Activated CD8-positive, alpha-beta memory T cell treated with anti-CD3 and anti-CD28 coated beads for 1 hour (primary cell): ENCODE measurements at regions not wholly inside any gene's neighbourhood (a gene's known extent, or its start where the extent isn't known, plus 50 kb on each side); places are given as distances from the start of the nearest gene placed in this dataset.

Source experiments
- DNase-seq, 2 donors: peaks; one replicate each; pipeline ENCODE4 v3.0.0-alpha.2; 2020; ENCODE audit warnings: low read depth in 1 of 2; ENCODE audit errors: extremely low read depth in 1 of 2

DNA sequence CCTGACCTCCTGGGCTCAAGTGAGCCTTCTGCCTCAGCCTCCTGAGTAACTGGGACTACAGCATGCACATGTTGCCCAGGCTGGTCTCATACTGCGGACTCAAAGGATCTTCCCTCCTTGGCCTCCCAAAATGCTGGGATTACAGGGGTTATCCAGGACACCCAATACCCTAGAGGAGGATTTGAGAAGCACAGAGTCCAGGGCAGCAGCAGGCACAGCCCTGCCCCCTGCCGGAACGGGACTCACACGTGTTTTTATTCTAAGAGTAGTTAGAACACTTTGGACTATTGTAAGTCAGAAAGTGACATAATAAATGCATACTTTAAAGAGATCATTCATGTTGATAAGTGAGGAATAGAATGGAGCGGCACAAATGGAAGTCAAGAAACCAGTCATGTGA lies 80.2 kb downstream of the C6orf118 start:
- DNase-seq: no peak

DNA sequence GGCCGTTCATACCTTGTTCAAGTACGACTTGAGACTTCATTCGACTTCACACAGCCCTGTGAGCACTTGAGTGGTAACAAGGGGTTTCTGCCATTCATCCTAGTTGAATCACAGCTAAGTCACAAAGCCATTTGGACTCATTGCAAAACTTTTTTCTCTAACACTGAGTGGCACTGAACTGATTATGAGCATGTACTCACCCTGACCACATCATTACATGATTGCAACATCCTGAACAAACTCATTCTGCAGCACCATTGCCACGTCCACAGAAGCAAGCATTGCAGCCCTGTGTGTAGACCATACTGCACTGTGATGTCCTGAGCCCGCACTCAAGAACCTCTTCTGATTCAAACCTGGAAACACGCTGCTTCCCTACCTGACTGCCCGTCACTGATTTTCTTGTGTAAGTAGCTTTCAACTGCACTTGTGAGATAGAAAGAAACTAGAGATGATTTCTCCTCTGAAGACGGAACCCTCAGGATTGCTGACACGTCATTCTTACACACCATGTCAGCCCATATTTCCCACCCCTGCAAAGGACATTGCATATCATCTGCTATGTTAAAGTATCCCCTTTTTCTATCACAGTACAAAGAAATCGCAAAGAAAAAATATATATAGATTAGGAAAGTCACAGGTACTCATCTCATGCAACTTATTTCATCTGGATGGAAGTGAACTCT lies 81.6 kb downstream of the C6orf118 start:
- DNase-seq: no peak

- no peak for DNase-seq
Measured at GRCh38 chr6:165223736-165224135, 85.7 kb downstream of the C6orf118 start.

GRCh38 chr6:165223101-165223500 lies 86.3 kb downstream of the C6orf118 start:
- DNase-seq: no peak

DNA sequence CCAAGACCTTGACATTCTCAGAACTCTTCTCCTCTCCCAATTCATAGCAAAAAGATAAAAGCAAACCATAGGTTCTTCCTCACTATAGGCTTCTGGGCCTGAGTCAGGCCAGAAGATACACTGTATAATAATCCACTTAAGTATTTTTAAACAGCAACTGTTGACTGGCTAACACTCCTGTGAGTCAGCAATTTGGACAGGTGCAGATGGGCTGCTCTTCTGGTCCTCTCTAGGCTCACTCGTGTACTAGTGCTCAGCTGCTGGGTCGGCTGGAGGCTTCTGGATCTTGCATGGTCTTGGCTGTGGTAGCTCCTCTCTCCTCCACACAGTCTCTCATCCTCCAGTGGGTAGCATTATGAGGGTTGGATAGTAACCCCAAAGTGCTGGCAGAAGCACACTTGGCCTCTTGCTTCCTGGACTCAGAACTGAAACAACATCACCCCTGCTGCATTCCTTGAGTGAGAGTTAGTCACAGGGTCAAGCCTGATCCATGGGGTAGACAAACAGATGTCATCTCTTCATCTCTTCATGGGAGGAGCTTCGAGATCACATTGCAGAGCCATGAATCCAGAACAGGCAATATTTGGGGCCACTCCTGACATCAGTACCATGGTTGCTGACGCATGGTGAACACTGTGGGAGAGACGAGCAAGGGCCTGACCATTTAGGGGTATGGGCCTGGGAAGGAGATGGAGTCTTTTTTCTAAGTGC lies 86.9 kb downstream of the C6orf118 start:
- no peak for DNase-seq

DNA sequence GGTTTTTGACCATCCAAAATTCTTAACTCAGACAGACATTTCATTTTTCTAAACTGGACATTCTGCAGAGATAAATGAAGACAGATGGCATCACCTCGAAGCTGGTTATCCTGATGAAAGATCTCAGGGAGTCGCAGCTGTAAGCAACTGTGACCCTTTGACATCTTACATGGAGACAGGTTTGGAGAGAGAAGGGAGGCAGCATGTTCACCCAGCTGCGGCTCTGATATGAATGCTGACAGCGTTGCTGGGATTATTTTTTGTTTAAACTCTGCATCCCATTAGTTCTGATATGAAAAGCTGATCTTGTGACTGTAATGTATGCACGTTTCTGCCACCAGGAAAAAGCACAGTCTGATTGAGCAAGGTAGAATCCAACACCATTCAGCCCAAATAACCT lies 89.4 kb downstream of the C6orf118 start:
- no peak for DNase-seq

GRCh38 chr6:165219629-165220028 lies 89.8 kb downstream of the C6orf118 start:
- no peak for DNase-seq

DNA sequence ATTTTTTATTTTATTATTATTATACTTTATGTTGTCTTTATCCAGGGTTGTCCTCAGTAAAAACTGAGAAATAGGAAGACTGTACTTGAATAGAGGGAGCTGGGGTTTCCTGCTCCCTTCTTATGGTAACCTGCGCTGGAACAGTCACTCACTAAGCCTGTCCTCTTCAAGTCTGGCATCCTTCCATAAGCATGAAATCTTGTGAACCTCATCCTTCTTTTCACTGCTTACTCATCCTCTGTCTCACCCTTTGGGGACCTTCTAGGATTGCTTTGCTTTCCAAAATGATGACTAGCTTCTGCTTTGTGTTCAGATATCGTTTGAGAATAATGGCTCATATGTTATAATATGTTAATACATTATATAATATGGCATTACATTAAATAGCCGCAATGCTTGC lies 90.6 kb downstream of the C6orf118 start:
- no peak for DNase-seq

DNA sequence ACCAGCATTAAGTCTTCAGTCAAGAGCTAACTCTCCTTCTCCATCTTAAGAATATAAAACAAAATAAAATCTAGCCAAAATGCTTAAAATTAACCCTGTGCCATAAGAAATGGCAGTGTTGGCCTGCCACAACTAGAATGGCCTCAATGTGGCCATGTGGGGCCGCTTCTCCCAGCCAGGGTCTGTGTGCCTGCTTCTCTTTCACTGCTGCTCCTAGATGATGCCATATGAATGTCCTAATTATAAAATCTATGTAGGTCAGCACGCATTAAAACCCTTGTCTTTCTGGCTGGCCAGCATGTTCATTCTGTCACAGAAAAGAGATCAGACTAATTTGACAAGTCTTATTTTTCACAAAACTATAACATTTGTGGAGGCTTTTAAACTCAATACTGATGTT lies 102.6 kb downstream of the C6orf118 start:
- DNase-seq: no peak

GRCh38 chr6:165205632-165206031 lies 103.8 kb downstream of the C6orf118 start:
- no peak for DNase-seq

GRCh38 chr6:165204807-165205545 lies 104.4 kb downstream of the C6orf118 start:
- no peak for DNase-seq

DNA sequence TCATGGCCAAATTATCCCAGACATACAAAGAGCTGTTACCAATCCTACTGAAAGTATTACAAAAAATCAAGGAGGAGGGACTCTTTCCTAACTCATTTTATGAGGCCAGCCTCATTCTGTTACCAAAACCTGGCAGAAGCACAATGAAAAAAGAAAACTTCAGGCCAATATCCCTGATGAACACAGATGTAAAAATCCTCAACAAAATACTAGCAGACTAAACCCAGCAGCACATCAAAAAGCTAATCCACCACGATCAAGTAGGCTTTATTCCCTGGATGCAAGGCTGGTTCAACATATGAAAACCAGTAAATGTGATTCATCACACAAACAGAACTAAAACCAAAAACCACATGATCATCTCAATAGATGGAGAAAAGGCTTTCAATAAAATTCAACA lies 109.2 kb downstream of the C6orf118 start:
- DNase-seq: no peak

- no peak for DNase-seq
Measured at GRCh38 chr6:165191461-165191860, 117.9 kb downstream of the C6orf118 start.

GRCh38 chr6:165186441-165187205 lies 122.8 kb downstream of the C6orf118 start:
- DNase-seq: no peak

DNA sequence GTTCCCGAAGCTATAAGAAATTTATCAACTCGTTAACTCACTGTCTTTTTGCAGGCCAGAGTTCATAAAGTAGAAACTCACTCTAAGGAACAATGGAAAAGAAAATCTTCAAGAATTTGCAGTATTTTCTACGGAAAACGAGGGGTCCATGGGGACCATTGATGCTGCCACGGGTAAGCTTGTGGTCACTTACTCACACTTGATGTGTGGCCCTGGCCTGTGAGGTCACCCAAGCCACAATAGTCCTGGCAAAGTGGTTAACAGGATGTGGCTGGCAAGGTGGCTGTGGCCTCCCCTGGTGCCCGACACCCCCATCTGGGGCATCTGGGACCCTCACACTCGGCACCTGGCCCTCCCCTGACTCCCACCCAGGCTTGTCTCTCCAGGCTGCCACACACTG lies 123.4 kb downstream of the C6orf118 start:
- DNase-seq: no peak

- no peak for DNase-seq
Measured at GRCh38 chr6:165184192-165184979, 125.0 kb downstream of the C6orf118 start.

- no peak for DNase-seq
Measured at GRCh38 chr6:165183496-165184140, 125.8 kb downstream of the C6orf118 start.

DNA sequence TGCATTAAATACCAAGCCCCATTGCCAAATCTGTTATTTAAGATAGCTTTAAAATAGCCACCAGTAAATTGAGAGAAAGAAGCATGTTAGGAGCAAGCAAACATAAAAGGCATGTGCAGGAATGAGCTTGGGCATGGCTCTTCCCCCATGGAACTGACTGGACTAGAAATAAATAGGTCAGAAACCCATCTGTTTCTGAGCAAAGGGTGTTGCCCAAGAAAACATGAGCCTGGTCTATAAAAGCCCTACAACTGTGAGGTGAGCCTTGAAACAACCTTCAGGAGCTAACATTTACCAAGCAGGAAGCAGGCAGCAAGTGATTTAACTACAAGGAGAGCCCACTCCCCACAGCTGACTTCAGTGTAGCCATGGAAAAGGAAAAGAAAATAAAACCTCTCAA lies 126.3 kb downstream of the C6orf118 start:
- DNase-seq: no peak

- no peak for DNase-seq
Measured at GRCh38 chr6:165181951-165182414, 127.4 kb downstream of the C6orf118 start.

DNA sequence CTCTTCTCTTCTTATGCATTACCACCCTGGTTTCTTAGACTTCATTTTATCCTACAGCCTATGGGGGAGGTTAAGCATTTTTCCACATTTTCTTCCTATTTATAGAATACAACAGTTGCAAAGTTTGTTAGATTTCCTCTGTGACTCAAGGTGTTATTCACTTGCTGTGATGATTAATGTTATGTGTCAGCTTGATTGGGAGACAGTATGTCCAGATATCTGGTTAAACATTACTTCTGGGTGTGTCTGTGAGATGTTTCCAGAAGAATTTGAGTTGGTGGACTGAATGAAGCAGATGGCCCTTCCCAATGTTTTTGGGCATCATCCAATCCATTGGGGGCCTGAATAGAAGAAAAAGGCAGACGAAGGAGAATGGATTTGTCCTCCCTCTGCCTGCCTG lies 131.3 kb downstream of the C6orf118 start:
- DNase-seq: no peak
